GM23338 (cell line): ENCODE measurements at regions not wholly inside any gene's neighbourhood (a gene's known extent, or its start where the extent isn't known, plus 50 kb on each side); places are given as distances from the start of the nearest gene placed in this dataset.

ENCODE experiments used
- ATAC-seq: fragments of 200-7000 bp; cut with Tn5 transposase; 3 replicates; pipeline ENCODE4 v1.9.1; 2020
- DNase-seq: peaks from one replicate; pipeline ENCODE4 v3.0.0-alpha.2; 2015; ENCODE audit warnings: low spot score
- H2AFZ ChIP-seq: fragments of 200-600 bp; sonication (generic); 2 replicates; pipeline ENCODE4 v1.8.0; 2016; ENCODE audit warnings: antibody characterized with exemption, mild to moderate bottlenecking, moderate library complexity
- H3F3A ChIP-seq: fragments of 200-600 bp; sonication (generic); replicated peaks from 2 replicates; pipeline ENCODE4 v1.8.0; 2017; ENCODE audit warnings: antibody characterized with exemption, mixed run types, low read depth
- H3K27ac ChIP-seq: fragments of 200-600 bp; sonication (generic); 2 replicates; pipeline ENCODE4 v1.6.1; 2016; ENCODE audit warnings: low read depth
- H3K27me3 ChIP-seq: fragments of 200-600 bp; sonication (generic); 2 replicates; pipeline ENCODE4 v1.8.0; 2016; ENCODE audit warnings: mild to moderate bottlenecking, mixed run types, moderate library complexity; ENCODE audit not compliant: insufficient read depth
- H3K36me3 ChIP-seq: fragments of 200-600 bp; sonication (generic); 2 replicates; pipeline ENCODE4 v1.8.0; 2016; ENCODE audit warnings: mild to moderate bottlenecking; ENCODE audit not compliant: insufficient read depth
- H3K4me1 ChIP-seq: fragments of 200-600 bp; sonication (generic); 2 replicates; pipeline ENCODE4 v1.8.0; 2016; ENCODE audit warnings: mild to moderate bottlenecking, moderate library complexity; ENCODE audit not compliant: insufficient read depth
- H3K4me2 ChIP-seq: fragments of 200-600 bp; sonication (generic); 2 replicates; pipeline ENCODE4 v1.7.1; 2017; ENCODE audit warnings: mixed run types
- H3K4me3 ChIP-seq: fragments of 200-600 bp; sonication (generic); 2 replicates; pipeline ENCODE4 v1.6.1; 2016; ENCODE audit warnings: mixed run types
- H3K79me2 ChIP-seq: fragments of 200-600 bp; sonication (generic); replicated peaks from 2 replicates; pipeline ENCODE4 v1.8.0; 2017; ENCODE audit warnings: mild to moderate bottlenecking; ENCODE audit not compliant: insufficient read depth
- H3K9me2 ChIP-seq: fragments of 200-600 bp; sonication (generic); 2 replicates; pipeline ENCODE4 v1.8.0; 2017; ENCODE audit not compliant: insufficient read depth
- H4K20me1 ChIP-seq: fragments of 200-600 bp; sonication (generic); replicated peaks from 2 replicates; pipeline ENCODE4 v1.8.0; 2017; ENCODE audit warnings: mild to moderate bottlenecking; ENCODE audit not compliant: insufficient read depth
- H3K27ac Mint-ChIP-seq: 2 replicates; pipeline ENCODE4 v1.8.0; 2020; ENCODE audit warnings: inconsistent platforms, mild to moderate bottlenecking, moderate library complexity, mixed read lengths
- H3K27me3 Mint-ChIP-seq: 3 replicates; pipeline ENCODE4 v1.8.0; 2022; ENCODE audit warnings: low read depth, mild to moderate bottlenecking, moderate library complexity, mixed read lengths, inconsistent platforms; ENCODE audit not compliant: insufficient read depth, poor library complexity
- H3K36me3 Mint-ChIP-seq: 3 replicates; pipeline ENCODE4 v1.8.0; 2021; ENCODE audit warnings: low read depth, mild to moderate bottlenecking, inconsistent platforms, moderate library complexity, mixed read lengths
- H3K4me1 Mint-ChIP-seq: 3 replicates; pipeline ENCODE4 v1.8.0; 2020; ENCODE audit warnings: mild to moderate bottlenecking, inconsistent platforms, mixed read lengths
- H3K4me3 Mint-ChIP-seq: 3 replicates; pipeline ENCODE4 v1.8.0; 2021; ENCODE audit warnings: moderate library complexity, mild to moderate bottlenecking, inconsistent platforms, mixed read lengths
- H3K9me3 Mint-ChIP-seq: 3 replicates; pipeline ENCODE4 v1.8.0; 2020; ENCODE audit warnings: moderate library complexity, mild to moderate bottlenecking, inconsistent platforms, mixed read lengths
- CREB1 ChIP-seq: fragments of 250-450 bp; sonication (Bioruptor Pico); IDR thresholded peaks from 2 replicates; pipeline ENCODE4 v1.5.0; 2020; ENCODE audit warnings: low read depth, mild to moderate bottlenecking, moderate library complexity
- CTCF ChIP-seq, 2 experiments: fragments of 200-600 bp in 1 of 2; sonication (generic) in 1 of 2; conservative IDR thresholded peaks; 2 replicates each; pipeline versions ENCODE4 v1.5.1 to v1.6.1; 2016 to 2017; ENCODE audit warnings: antibody characterized with exemption in 2 of 2, low read depth in 2 of 2, mild to moderate bottlenecking in 2 of 2, moderate library complexity in 1 of 2
- ETS1 ChIP-seq: IDR thresholded peaks from 2 replicates; pipeline ENCODE4 v1.6.1; 2016; ENCODE audit warnings: antibody characterized with exemption
- EZH2 ChIP-seq: fragments of 200-600 bp; sonication (generic); IDR thresholded peaks from one replicate; pipeline ENCODE4 v1.8.0; 2017; ENCODE audit warnings: antibody characterized with exemption, mild to moderate bottlenecking, low read depth; ENCODE audit not compliant: unreplicated experiment
- EZH2phosphoT487 ChIP-seq: fragments of 200-600 bp; sonication (generic); IDR thresholded peaks from one replicate; pipeline ENCODE4 v1.8.1; 2018; ENCODE audit warnings: antibody characterized with exemption; ENCODE audit not compliant: unreplicated experiment
- JUNB ChIP-seq: IDR thresholded peaks from one replicate; pipeline ENCODE4 v1.6.1; 2016; ENCODE audit warnings: antibody characterized with exemption; ENCODE audit not compliant: unreplicated experiment
- NANOG ChIP-seq: IDR thresholded peaks from 2 replicates; pipeline ENCODE4 v1.6.1; 2016; ENCODE audit warnings: antibody characterized with exemption, borderline replicate concordance
- POLR2AphosphoS5 ChIP-seq: IDR thresholded peaks from 2 replicates; pipeline ENCODE4 v1.6.1; 2016; ENCODE audit warnings: antibody characterized with exemption, low read depth
- REST ChIP-seq: IDR thresholded peaks from one replicate; pipeline ENCODE4 v1.6.1; 2018; ENCODE audit warnings: antibody characterized with exemption; ENCODE audit not compliant: unreplicated experiment
- STAT1 ChIP-seq: IDR thresholded peaks from one replicate; pipeline ENCODE4 v1.6.1; 2016; ENCODE audit warnings: antibody characterized with exemption; ENCODE audit not compliant: unreplicated experiment
- ZNF114 ChIP-seq: fragments of 250-450 bp; sonication (Bioruptor Pico); IDR thresholded peaks from 2 replicates; pipeline ENCODE4 v1.5.0; 2020; ENCODE audit warnings: mild to moderate bottlenecking, moderate library complexity
- ZNF331 ChIP-seq: fragments of 250-450 bp; sonication (Bioruptor Pico); IDR thresholded peaks from 2 replicates; pipeline ENCODE4 v1.5.0; 2020; ENCODE audit warnings: low read depth, mild to moderate bottlenecking, moderate library complexity
- ZNF462 ChIP-seq: fragments of 250-450 bp; sonication (Bioruptor Pico); IDR thresholded peaks from 2 replicates; pipeline ENCODE4 v1.5.0; 2020; ENCODE audit warnings: mild to moderate bottlenecking, moderate library complexity

GRCh38 chr5:60546207-60546606 lies 153.8 kb downstream of the DEPDC1B start:
- Histone ChIP-seq H4K20me1 (no peaks in the 10 kb centered on the region), H3K9me2 (no peaks in the 10 kb centered on the region), H3F3A (no peaks in the 10 kb centered on the region), H3K4me3 (no peak overlapping the region), H3K27ac (no peak overlapping the region), H3K4me2 (no peak overlapping the region), H3K79me2 (no peaks in the 10 kb centered on the region), H2AFZ (no peak overlapping the region), H3K27me3 (no peaks in the 10 kb centered on the region), H3K36me3 (no peaks in the 10 kb centered on the region), H3K4me1 (peaks cover 8% of the 10 kb centered on the region)
- no peaks in the 10 kb centered on the region for H3K9me3 Mint-ChIP-seq
- H3K4me1 Mint-ChIP-seq, result peaks cover 10% of the 10 kb centered on the region; the same call in 2 of the 3 replicates
- no peaks in the 10 kb centered on the region for H3K36me3 Mint-ChIP-seq
- ATAC-seq, result no peak
- no peak for TF ChIP-seq POLR2AphosphoS5
- TF ChIP-seq EZH2phosphoT487, result no peak
- TF ChIP-seq NANOG, result no peak
- no peak for TF ChIP-seq STAT1
- no peak for TF ChIP-seq ZNF462 (CRISPR knock-in tag)
- TF ChIP-seq ZNF114, result no peak
- no peak for TF ChIP-seq ZNF331
- TF ChIP-seq CTCF (conservative IDR thresholded peaks at IDR 0.05; ENCODE audit: low read depth in 2 of 2), result no peak
- TF ChIP-seq CREB1 (CRISPR knock-in tag), result no peak
- no peak for TF ChIP-seq JUNB
- TF ChIP-seq ETS1, result no peak
- no peak for TF ChIP-seq EZH2
- TF ChIP-seq REST, result no peak
- H3K27ac Mint-ChIP-seq, result no peak overlapping the region
- no peak for DNase-seq
- no peak overlapping the region for H3K4me3 Mint-ChIP-seq
- H3K27me3 Mint-ChIP-seq, result peaks cover 2% of the 10 kb centered on the region
